ENCODE measurements at regions not wholly inside any gene's neighbourhood (a gene's known extent, or its start where the extent isn't known, plus 50 kb on each side); places are given as distances from the start of the nearest gene placed in this dataset.

- Histone ChIP-seq H3K4ac (ENCODE audit: low read depth, low read length) (no peak overlapping the region), H3K9me3 (ENCODE audit: control insufficient read depth, insufficient read depth, low read length) (peaks cover 6% of the 10 kb centered on the region), H2AK9ac (replicated peaks; ENCODE audit: low read depth, low read length, poor library complexity) (no peak overlapping the region), H3K9ac (ENCODE audit: low read depth, low read length) (no peak overlapping the region), H3K14ac (replicated peaks; ENCODE audit: low read depth, low read length) (no peak overlapping the region), H3K23ac (ENCODE audit: low read depth, low read length) (no peak overlapping the region), H2BK120ac (ENCODE audit: low read depth, low read length) (no peak overlapping the region), H3K56ac (ENCODE audit: extremely low read depth, insufficient read depth, low read length) (no peak overlapping the region), H4K8ac (ENCODE audit: low read depth in 2 of 2, low read length in 2 of 2) (no peak overlapping the region), H3K18ac (ENCODE audit: low read depth, low read length) (no peak overlapping the region), H3K79me1 (ENCODE audit: low read depth in 1 of 2, low read length in 2 of 2) (no peaks in the 10 kb centered on the region), H3K4me1 (ENCODE audit: control insufficient read depth, insufficient read depth, low read length) (peaks cover 10% of the 10 kb centered on the region), H4K5ac (ENCODE audit: low read depth, low read length) (no peak overlapping the region), H3K4me2 (ENCODE audit: low read depth, low read length) (no peak overlapping the region), H3K27ac (ENCODE audit: insufficient read depth, low read length) (no peak overlapping the region), H4K20me1 (ENCODE audit: insufficient read depth, low read length) (no peaks in the 10 kb centered on the region), H2AFZ (replicated peaks; ENCODE audit: low read length, poor library complexity) (no peak overlapping the region), H3K36me3 (ENCODE audit: control insufficient read depth, insufficient read depth, low read length) (no peaks in the 10 kb centered on the region), H2AK5ac (ENCODE audit: low read depth, low read length) (no peak overlapping the region), H3K27me3 (ENCODE audit: control insufficient read depth, insufficient read depth, low read length) (peaks cover 2% of the 10 kb centered on the region), H4K91ac (ENCODE audit: insufficient read depth, low read depth, low read length) (no peak overlapping the region), H2BK20ac (ENCODE audit: low read depth, low read length) (peak overlapping the region; percentile 37; the same call in 1 of the 2 replicates), H2BK15ac (ENCODE audit: low read depth, low read length) (peak overlapping the region; percentile 45; the same call in 1 of the 3 replicates), H3K9me1 (ENCODE audit: insufficient read depth, low read length) (no peaks in the 10 kb centered on the region), H2BK5ac (ENCODE audit: low read depth, low read length, poor library complexity, severe bottlenecking) (no peak overlapping the region), H3K4me3 (ENCODE audit: insufficient read depth, low read depth, low read length) (no peak overlapping the region)
- DNase-seq (no peak), ATAC-seq (ENCODE audit: low read depth) (no peak)
- WGBS, 2 experiments (ENCODE audit: extremely low coverage in 2 of 2, insufficient read length in 1 of 2) = no CpG with 5 or more reads among the region's 1 CpG
- in situ Hi-C loops (cut with MboI; ENCODE audit: low sequenced_read_pairs) = loop anchor here (25.0 kb wide), 1 partner anchor 611 kb away; no protein-coding TSS in a partner anchor
- dilution Hi-C loops (cut with HindIII; ENCODE audit: low sequenced_read_pairs, unreplicated experiment) = no loop called here
- POLR2A ChIA-PET (ENCODE audit: unreplicated experiment) = no interaction called here
- TF ChIP-seq MAZ (IDR thresholded peaks at IDR 0.05; ENCODE audit: borderline replicate concordance, low read depth, low read length) = no peak
- no peak for TF ChIP-seq CTCF (conservative IDR thresholded peaks at IDR 0.05; ENCODE audit: low read depth, low read length)
- no peak for TF ChIP-seq NFE2L2 (IDR thresholded peaks at IDR 0.05; ENCODE audit: low read depth, low read length)
- TF ChIP-seq RCOR1 (IDR thresholded peaks at IDR 0.05; ENCODE audit: insufficient replicate concordance, low read length) = no peak
- TF ChIP-seq CHD1 (IDR thresholded peaks at IDR 0.05; ENCODE audit: low read depth, low read length) = no peak
- no peak for TF ChIP-seq MXI1 (IDR thresholded peaks at IDR 0.05; ENCODE audit: borderline replicate concordance, low read depth, low read length)
- no peak for TF ChIP-seq SMC3 (IDR thresholded peaks at IDR 0.05; ENCODE audit: low read depth, low read length)
- no peak for TF ChIP-seq RAD21 (IDR thresholded peaks at IDR 0.05; ENCODE audit: low read length)
- TF ChIP-seq MAFK (IDR thresholded peaks at IDR 0.05; ENCODE audit: low read depth, low read length) = no peak
- TF ChIP-seq BHLHE40 (IDR thresholded peaks at IDR 0.05; ENCODE audit: low read depth, low read length) = no peak
- no peak for TF ChIP-seq RFX5 (IDR thresholded peaks at IDR 0.05; ENCODE audit: low read depth, low read length)
- TF ChIP-seq USF2 (IDR thresholded peaks at IDR 0.05; ENCODE audit: low read depth, low read length) = no peak
- TF ChIP-seq POLR2A (IDR thresholded peaks at IDR 0.05; ENCODE audit: low read depth, low read length) = no peak
- TF ChIP-seq CEBPB (IDR thresholded peaks at IDR 0.05; ENCODE audit: low read depth, low read length) = no peak
- BruUV-seq (replicated peaks) = no TSS peak
- intact Hi-C loops (cut with micrococcal nuclease) = loop anchor here (5.0 kb wide), 1 partner anchor 974 kb away; no protein-coding TSS in a partner anchor
- CTCF ChIA-PET = no interaction called here
Observed at GRCh38 chr5:15023266-15023665, 151.7 kb upstream of the ANKH start.

All from IMR-90 (cell line).